ENCODE measurements at regions not wholly inside any gene's neighbourhood (a gene's known extent, or its start where the extent isn't known, plus 50 kb on each side); places are given as distances from the start of the nearest gene placed in this dataset.

- TF ChIP-seq EZH2phosphoT487 (IDR thresholded peaks at IDR 0.05; ENCODE audit: insufficient read depth, low read depth) (no peak), EZH2 (IDR thresholded peaks at IDR 0.05; ENCODE audit: insufficient read depth, poor library complexity, severe bottlenecking) (no peak)
- no peaks in the 10 kb centered on the region for H3K9me3 ChIP-seq (ENCODE audit: low read depth)
- H3K9me2 ChIP-seq (ENCODE audit: insufficient read depth), result no peaks in the 10 kb centered on the region
- no peaks in the 10 kb centered on the region for H4K20me1 ChIP-seq (ENCODE audit: insufficient read depth)
- no peaks in the 10 kb centered on the region for H3K4me1 ChIP-seq (ENCODE audit: insufficient read depth)
- in situ Hi-C loops (cut with MboI), result no loop called here
- H2AFZ ChIP-seq, result no peak overlapping the region
- H3K36me3 ChIP-seq (ENCODE audit: low read depth), result no peaks in the 10 kb centered on the region
- 36 to 41% methylated on average over 4 of the region's 4 CpGs for whole genome bisulfite sequencing, 2 experiments (ENCODE audit: low coverage in 1 of 2, low lambda C conversion rate in 2 of 2, missing lambda C conversion rate in 2 of 2)
- no peaks in the 10 kb centered on the region for H3F3A ChIP-seq (ENCODE audit: insufficient read depth)
- H3K4me3 ChIP-seq, result no peak overlapping the region
- no peaks in the 10 kb centered on the region for H3K79me2 ChIP-seq (ENCODE audit: insufficient read depth)
- no peak overlapping the region for H3K9ac ChIP-seq
- no peak overlapping the region for H3K4me2 ChIP-seq (ENCODE audit: unreplicated experiment)
- peaks cover 26% of the 10 kb centered on the region; the same call in 1 of the 2 replicates for H3K27me3 ChIP-seq (replicated peaks; ENCODE audit: insufficient read depth)
- no peak for DNase-seq
- no peak overlapping the region for H3K27ac ChIP-seq
Measured at GRCh38 chr10:71043858-71044257, 155.5 kb upstream of the PCBD1 start.

- H3F3A ChIP-seq (ENCODE audit: insufficient read depth), result no peaks in the 10 kb centered on the region
- H3K27me3 ChIP-seq (replicated peaks; ENCODE audit: insufficient read depth), result peaks cover 34% of the 10 kb centered on the region
- no peaks in the 10 kb centered on the region for H3K79me2 ChIP-seq (ENCODE audit: insufficient read depth)
Measured at GRCh38 chr10:71044720-71045119, 156.4 kb upstream of the PCBD1 start.

GRCh38 chr10:71045204-71045809 lies 156.9 kb upstream of the PCBD1 start:
- Histone ChIP-seq H3F3A (ENCODE audit: insufficient read depth) (no peaks in the 10 kb centered on the region), H3K36me3 (ENCODE audit: low read depth) (no peaks in the 10 kb centered on the region), H3K4me3 (no peak overlapping the region), H3K27ac (no peak overlapping the region), H3K9ac (no peak overlapping the region), H3K9me2 (ENCODE audit: insufficient read depth) (no peaks in the 10 kb centered on the region), H2AFZ (no peak overlapping the region), H4K20me1 (ENCODE audit: insufficient read depth) (no peaks in the 10 kb centered on the region), H3K4me2 (ENCODE audit: unreplicated experiment) (no peak overlapping the region), H3K79me2 (ENCODE audit: insufficient read depth) (no peaks in the 10 kb centered on the region), H3K4me1 (ENCODE audit: insufficient read depth) (no peaks in the 10 kb centered on the region), H3K9me3 (ENCODE audit: low read depth) (no peaks in the 10 kb centered on the region), H3K27me3 (replicated peaks; ENCODE audit: insufficient read depth) (peaks cover 34% of the 10 kb centered on the region)
- in situ Hi-C loops (cut with MboI), result no loop called here
- TF ChIP-seq EZH2 (IDR thresholded peaks at IDR 0.05; ENCODE audit: insufficient read depth, poor library complexity, severe bottlenecking), result no peak
- TF ChIP-seq EZH2phosphoT487 (IDR thresholded peaks at IDR 0.05; ENCODE audit: insufficient read depth, low read depth), result no peak
- 65 to 73% methylated on average over 10 of the region's 10 CpGs for WGBS, 2 experiments (ENCODE audit: low coverage in 1 of 2, low lambda C conversion rate in 2 of 2, missing lambda C conversion rate in 2 of 2)
- no peak for DNase-seq

More at GRCh38 chr10:71044720-71045119, 156.4 kb upstream of the PCBD1 start:
- no peak for TF ChIP-seq EZH2phosphoT487 (IDR thresholded peaks at IDR 0.05; ENCODE audit: insufficient read depth, low read depth)
- no peak for TF ChIP-seq EZH2 (IDR thresholded peaks at IDR 0.05; ENCODE audit: insufficient read depth, poor library complexity, severe bottlenecking)
- no peaks in the 10 kb centered on the region for H4K20me1 ChIP-seq (ENCODE audit: insufficient read depth)
- H2AFZ ChIP-seq, result no peak overlapping the region
- DNase-seq, result no peak
- no peaks in the 10 kb centered on the region for H3K9me2 ChIP-seq (ENCODE audit: insufficient read depth)
- H3K9ac ChIP-seq, result no peak overlapping the region
- WGBS, 2 experiments (ENCODE audit: low coverage in 1 of 2, low lambda C conversion rate in 2 of 2, missing lambda C conversion rate in 2 of 2), result 61% methylated on average over 7 of the region's 7 CpGs
- H3K9me3 ChIP-seq (ENCODE audit: low read depth), result no peaks in the 10 kb centered on the region
- H3K36me3 ChIP-seq (ENCODE audit: low read depth), result no peaks in the 10 kb centered on the region
- no peak overlapping the region for H3K4me2 ChIP-seq (ENCODE audit: unreplicated experiment)
- H3K4me3 ChIP-seq, result no peak overlapping the region
- in situ Hi-C loops (cut with MboI), result no loop called here
- no peaks in the 10 kb centered on the region for H3K4me1 ChIP-seq (ENCODE audit: insufficient read depth)
- H3K27ac ChIP-seq, result no peak overlapping the region

GRCh38 chr10:71045936-71046335 lies 157.6 kb upstream of the PCBD1 start:
- in situ Hi-C loops (cut with MboI), result no loop called here
- WGBS, 2 experiments (ENCODE audit: low coverage in 1 of 2, low lambda C conversion rate in 2 of 2, missing lambda C conversion rate in 2 of 2), result 30 to 37% methylated on average over 4 of the region's 4 CpGs
- Histone ChIP-seq H3K27me3 (replicated peaks; ENCODE audit: insufficient read depth) (peaks cover 34% of the 10 kb centered on the region), H3K79me2 (ENCODE audit: insufficient read depth) (no peaks in the 10 kb centered on the region), H3K36me3 (ENCODE audit: low read depth) (no peaks in the 10 kb centered on the region), H3K4me1 (ENCODE audit: insufficient read depth) (no peaks in the 10 kb centered on the region), H3K4me2 (ENCODE audit: unreplicated experiment) (no peak overlapping the region), H3K9me2 (ENCODE audit: insufficient read depth) (no peaks in the 10 kb centered on the region), H3K9ac (no peak overlapping the region), H4K20me1 (ENCODE audit: insufficient read depth) (no peaks in the 10 kb centered on the region), H3K4me3 (no peak overlapping the region), H3K27ac (no peak overlapping the region), H3K9me3 (ENCODE audit: low read depth) (no peaks in the 10 kb centered on the region), H2AFZ (no peak overlapping the region), H3F3A (ENCODE audit: insufficient read depth) (no peaks in the 10 kb centered on the region)
- TF ChIP-seq EZH2phosphoT487 (IDR thresholded peaks at IDR 0.05; ENCODE audit: insufficient read depth, low read depth), result no peak
- no peak for TF ChIP-seq EZH2 (IDR thresholded peaks at IDR 0.05; ENCODE audit: insufficient read depth, poor library complexity, severe bottlenecking)
- no peak for DNase-seq
